Fibroblast of lung (primary cell): ENCODE measurements at regions not wholly inside any gene's neighbourhood (a gene's known extent, or its start where the extent isn't known, plus 50 kb on each side); places are given as distances from the start of the nearest gene placed in this dataset.

Experiments used
- EZH2 ChIP-seq: IDR thresholded peaks from 2 replicates; pipeline ENCODE4 v1.5.1; 2012; ENCODE audit warnings: low read length, control low read depth, mild to moderate bottlenecking; ENCODE audit errors: missing control alignments
- TF ChIP-seq, protein P1 (sequence below), 2 donors: IDR thresholded peaks in 1 of 2; conservative IDR thresholded peaks in 1 of 2; 1 replicate in 1 of 2; 2 replicates in 1 of 2; pipeline ENCODE4 v1.5.1; 2011 to 2012; ENCODE audit warnings: low read length in 2 of 2, control low read depth in 1 of 2, inconsistent platforms in 1 of 2, low read depth in 1 of 2, mild to moderate bottlenecking in 1 of 2

DNA sequence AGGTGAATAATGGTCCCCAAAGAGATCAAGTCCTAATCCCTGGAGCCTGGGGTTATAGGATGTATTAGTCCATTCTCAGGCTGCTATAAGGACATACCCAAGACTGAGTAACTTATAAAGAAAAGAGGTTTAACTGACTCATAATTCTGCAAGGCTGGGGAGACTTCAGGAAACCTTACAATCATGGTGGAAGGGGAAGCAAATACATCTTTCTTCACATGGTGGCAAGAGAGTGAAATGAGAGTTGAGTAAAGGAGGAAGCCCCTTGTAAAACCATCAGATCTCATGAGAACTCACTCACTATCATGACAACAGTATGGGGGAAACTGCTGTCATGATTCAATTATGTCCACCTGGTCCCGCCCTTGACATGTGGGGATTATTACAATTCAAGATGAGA, 142.9 kb upstream of the ANKRD28 start:
- TF ChIP-seq, protein P1, sequence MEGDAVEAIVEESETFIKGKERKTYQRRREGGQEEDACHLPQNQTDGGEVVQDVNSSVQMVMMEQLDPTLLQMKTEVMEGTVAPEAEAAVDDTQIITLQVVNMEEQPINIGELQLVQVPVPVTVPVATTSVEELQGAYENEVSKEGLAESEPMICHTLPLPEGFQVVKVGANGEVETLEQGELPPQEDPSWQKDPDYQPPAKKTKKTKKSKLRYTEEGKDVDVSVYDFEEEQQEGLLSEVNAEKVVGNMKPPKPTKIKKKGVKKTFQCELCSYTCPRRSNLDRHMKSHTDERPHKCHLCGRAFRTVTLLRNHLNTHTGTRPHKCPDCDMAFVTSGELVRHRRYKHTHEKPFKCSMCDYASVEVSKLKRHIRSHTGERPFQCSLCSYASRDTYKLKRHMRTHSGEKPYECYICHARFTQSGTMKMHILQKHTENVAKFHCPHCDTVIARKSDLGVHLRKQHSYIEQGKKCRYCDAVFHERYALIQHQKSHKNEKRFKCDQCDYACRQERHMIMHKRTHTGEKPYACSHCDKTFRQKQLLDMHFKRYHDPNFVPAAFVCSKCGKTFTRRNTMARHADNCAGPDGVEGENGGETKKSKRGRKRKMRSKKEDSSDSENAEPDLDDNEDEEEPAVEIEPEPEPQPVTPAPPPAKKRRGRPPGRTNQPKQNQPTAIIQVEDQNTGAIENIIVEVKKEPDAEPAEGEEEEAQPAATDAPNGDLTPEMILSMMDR (conservative IDR thresholded peaks at IDR 0.05 in 1 of 2, IDR thresholded peaks at IDR 0.05 in 1 of 2; ENCODE audit: low read depth in 1 of 2, low read length in 2 of 2): no peak
- no peak for TF ChIP-seq EZH2
